Coronary artery (tissue), 2 donors: ENCODE measurements at regions not wholly inside any gene's neighbourhood (a gene's known extent, or its start where the extent isn't known, plus 50 kb on each side); places are given as distances from the start of the nearest gene placed in this dataset.

Source experiments
- DNase-seq: peaks from one replicate; pipeline ENCODE4 v3.0.0-alpha.2; 2017; ENCODE audit warnings: low spot score
- H3K27ac ChIP-seq, 2 donors: fragments of 200-600 bp; sonication (generic); one replicate each; pipeline ENCODE4 v1.5.1; 2016 to 2019
- H3K4me3 ChIP-seq: fragments of 200-600 bp; sonication (generic); 2 replicates; pipeline ENCODE4 v1.5.1; 2016; ENCODE audit warnings: mild to moderate bottlenecking, moderate library complexity
- TF ChIP-seq, protein P1 (sequence below): fragments of 200-600 bp; sonication (generic); IDR thresholded peaks from one replicate; pipeline ENCODE4 v1.5.1; 2019; ENCODE audit warnings: antibody characterized with exemption

DNA sequence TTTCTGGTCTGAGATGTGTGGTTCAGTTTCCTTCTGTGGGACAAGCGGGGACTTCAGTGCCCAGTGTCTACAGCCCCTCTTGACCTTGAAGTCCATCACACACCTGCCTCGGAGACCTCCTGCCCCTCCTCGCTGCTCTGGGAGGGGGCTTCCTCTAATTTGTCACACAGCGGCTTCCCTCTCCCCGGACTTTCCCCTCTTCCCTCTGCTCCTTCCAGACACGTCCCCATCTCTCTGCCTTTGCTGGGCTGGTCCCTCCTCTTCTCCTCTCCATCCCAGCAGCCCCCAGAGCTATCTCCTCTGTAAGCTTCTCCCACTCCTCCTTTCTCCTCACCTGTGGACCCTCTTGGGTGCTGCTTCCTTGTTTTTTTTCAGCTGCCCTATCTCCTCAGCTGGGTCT lies 122.2 kb upstream of the SORCS3 start:
- DNase-seq: no peak
- no peak overlapping the region for H3K4me3 ChIP-seq
- no peak overlapping the region for H3K27ac ChIP-seq
- TF ChIP-seq, protein P1, sequence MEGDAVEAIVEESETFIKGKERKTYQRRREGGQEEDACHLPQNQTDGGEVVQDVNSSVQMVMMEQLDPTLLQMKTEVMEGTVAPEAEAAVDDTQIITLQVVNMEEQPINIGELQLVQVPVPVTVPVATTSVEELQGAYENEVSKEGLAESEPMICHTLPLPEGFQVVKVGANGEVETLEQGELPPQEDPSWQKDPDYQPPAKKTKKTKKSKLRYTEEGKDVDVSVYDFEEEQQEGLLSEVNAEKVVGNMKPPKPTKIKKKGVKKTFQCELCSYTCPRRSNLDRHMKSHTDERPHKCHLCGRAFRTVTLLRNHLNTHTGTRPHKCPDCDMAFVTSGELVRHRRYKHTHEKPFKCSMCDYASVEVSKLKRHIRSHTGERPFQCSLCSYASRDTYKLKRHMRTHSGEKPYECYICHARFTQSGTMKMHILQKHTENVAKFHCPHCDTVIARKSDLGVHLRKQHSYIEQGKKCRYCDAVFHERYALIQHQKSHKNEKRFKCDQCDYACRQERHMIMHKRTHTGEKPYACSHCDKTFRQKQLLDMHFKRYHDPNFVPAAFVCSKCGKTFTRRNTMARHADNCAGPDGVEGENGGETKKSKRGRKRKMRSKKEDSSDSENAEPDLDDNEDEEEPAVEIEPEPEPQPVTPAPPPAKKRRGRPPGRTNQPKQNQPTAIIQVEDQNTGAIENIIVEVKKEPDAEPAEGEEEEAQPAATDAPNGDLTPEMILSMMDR: no peak

DNA sequence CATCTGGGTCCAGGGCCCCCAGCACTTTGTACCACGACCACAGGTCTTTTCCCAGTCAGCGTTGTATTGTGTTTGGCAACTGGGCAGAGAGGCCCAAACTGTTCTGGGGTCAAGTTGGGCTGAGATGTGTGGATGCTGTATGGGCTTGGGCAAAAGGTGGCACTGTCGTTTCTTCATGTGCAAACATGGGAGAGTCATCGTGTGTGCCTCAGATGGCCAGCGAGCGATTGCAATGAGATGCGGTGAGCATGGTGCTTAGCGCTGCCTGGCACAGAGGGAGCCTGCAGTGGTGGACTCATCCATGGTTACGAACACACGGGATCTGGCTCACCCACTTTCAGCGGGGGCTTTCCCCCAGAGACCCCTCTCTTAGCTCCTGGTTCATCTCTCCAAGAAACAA lies 120.4 kb upstream of the SORCS3 start:
- no peak for DNase-seq
- TF ChIP-seq, protein P1: no peak
- H3K27ac ChIP-seq: no peak overlapping the region
- H3K4me3 ChIP-seq: no peak overlapping the region

DNA sequence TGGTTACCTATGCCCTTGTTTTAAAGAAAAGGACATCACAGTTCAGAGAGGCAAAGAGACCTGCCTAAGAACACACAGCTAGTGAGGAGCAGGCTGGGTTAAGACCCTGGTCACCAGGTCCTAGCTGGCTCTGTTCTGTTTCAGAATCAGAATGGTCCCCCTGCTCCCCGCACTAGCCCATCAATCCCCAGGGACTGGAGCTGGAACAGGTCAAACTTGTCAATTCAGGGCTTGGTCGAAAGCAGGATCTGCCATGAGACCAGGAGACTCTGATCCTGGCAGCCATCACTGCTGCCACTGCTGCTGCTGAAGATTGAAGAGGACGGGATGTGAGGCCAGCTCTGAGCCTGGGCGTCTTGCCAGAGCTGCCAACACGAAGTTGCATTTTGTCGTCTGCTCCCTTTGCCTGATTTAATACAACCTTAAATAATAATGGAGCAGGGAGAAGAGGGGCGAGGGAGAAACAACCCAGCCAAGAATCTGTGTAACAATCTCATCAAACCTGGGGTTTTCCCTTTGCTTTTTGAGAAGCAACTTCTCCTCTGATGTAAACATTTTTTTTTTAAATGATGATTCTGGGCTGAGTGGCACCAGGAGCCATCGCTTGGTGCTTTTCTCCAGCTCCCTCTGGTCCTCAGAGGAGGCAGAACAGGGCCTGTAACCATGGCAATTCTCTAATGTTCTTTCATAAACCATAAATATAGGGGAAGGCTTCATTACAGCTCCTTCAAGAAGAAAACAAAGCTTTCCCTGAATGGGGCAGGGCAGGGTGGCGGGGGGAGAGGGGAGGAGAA lies 119.0 kb upstream of the SORCS3 start:
- no peak overlapping the region for H3K4me3 ChIP-seq
- no peak for DNase-seq
- no peak overlapping the region for H3K27ac ChIP-seq
- TF ChIP-seq, protein P1: no peak

DNA sequence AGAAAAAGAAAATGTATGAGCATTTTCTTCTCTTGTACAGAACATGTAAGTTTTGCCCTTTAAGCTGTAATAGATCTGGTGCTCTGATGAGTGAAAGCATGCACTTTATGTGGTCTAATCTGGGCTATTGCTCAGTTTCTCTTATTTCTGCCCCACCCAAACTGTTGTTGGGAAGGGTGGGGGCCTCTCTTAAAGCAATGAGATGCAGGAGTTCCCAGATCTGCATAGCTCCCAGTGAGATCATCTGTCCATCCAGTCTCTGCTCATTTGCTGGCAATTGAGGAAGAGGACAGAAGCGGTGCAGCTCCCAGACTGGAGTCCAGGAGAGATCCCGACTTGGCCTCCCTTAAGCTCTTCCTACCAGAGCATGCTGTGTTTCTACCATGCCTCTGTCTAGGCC lies 114.9 kb upstream of the SORCS3 start:
- TF ChIP-seq, protein P1: no peak
- no peak for DNase-seq
- Histone ChIP-seq H3K27ac (no peak overlapping the region), H3K4me3 (no peak overlapping the region)

DNA sequence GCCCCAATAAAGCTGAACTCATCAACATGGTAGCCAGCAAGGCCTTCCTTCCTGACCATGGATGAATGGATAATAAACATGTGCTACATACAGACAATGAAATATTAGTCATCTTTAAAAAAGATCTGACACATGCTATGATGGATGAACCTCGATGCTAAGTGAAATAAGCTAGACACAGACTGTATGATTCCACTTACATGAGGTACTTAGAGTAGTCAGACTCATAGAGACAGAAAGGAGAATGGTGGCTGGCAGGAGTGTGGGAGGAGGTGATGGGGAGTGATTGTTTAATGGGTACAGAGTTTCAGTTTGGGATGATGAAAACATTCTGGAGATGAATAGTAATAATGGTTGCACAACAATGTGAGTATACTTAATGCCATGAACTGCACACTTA lies 114.1 kb upstream of the SORCS3 start:
- TF ChIP-seq, protein P1: no peak
- no peak for DNase-seq
- Histone ChIP-seq H3K27ac (no peak overlapping the region), H3K4me3 (no peak overlapping the region)

DNA sequence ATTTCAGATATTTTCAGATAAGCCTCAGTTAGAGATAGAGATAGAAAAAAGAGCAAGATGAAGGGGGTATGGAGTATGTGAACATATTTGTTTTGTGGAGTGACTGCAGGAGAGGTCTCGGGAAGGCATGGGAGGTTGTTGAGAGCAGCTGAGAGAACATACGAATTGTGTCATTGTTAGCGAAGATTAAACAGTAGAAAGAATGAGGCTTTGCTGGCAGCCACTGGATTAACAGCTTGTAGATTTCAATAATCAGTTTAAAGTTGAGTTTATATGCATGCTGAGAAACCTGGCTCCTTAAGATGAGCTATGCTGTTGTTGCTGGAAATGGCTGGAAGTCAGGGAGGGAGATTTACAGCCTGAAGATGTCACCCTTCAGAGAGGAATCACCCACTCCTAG lies 100.9 kb upstream of the SORCS3 start:
- TF ChIP-seq, protein P1: no peak
- H3K27ac ChIP-seq: no peak overlapping the region
- DNase-seq: no peak
- no peak overlapping the region for H3K4me3 ChIP-seq

DNA sequence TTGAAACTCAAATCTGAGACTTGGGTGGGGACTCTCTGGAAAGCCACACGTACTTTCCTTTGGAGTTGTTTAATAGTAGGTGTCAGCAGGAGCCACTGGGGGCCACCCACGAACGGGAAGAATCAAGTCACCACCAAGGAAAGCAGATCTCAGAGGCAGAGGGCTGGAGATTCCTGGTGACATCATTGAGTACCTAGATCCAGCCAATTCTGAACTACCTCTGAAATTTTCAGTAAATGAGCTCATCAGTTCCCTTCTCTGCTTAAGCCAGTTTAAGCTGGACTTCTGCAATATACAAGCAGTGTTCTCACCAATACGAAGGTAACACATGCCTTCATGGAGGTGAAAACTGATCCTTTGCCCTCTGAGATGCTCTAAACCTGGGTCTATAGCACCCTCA lies 99.3 kb upstream of the SORCS3 start:
- no peak overlapping the region for H3K27ac ChIP-seq
- TF ChIP-seq, protein P1: no peak
- H3K4me3 ChIP-seq: no peak overlapping the region
- no peak for DNase-seq
